ENCODE measurements at regions not wholly inside any gene's neighbourhood (a gene's known extent, or its start where the extent isn't known, plus 50 kb on each side); places are given as distances from the start of the nearest gene placed in this dataset.

DNA sequence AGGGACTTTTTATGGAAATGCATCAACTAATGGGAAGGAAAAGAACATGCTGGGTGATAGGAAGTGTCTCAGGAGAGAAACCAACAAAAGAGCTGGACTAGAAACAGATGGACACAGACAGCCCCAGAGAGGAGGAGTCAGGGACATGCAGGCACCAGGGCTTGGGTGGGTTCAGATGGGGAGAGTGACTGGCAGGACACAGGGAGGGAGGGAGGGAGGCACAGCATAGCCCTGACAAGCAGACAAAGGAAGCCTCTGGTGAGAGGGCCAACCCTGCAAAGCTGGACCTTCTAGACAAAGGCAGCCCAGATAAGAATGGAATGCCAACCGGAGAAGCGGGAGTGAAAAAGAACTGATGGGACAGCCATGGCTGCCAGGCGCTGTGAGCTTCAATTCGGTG, 568.8 kb downstream of the AJAP1 start:
- DNase-seq, result no peak
- no peaks in the 10 kb centered on the region for H3K36me3 Mint-ChIP-seq (ENCODE audit: low read depth)
- POLR2A ChIA-PET, result no interaction called here
- intact Hi-C loops (cut with micrococcal nuclease), result no loop called here
- H3K27ac Mint-ChIP-seq, result no peak overlapping the region
- H3K9me3 Mint-ChIP-seq, result no peaks in the 10 kb centered on the region
- H3K4me1 Mint-ChIP-seq, result no peaks in the 10 kb centered on the region
- TF ChIP-seq, protein P1, sequence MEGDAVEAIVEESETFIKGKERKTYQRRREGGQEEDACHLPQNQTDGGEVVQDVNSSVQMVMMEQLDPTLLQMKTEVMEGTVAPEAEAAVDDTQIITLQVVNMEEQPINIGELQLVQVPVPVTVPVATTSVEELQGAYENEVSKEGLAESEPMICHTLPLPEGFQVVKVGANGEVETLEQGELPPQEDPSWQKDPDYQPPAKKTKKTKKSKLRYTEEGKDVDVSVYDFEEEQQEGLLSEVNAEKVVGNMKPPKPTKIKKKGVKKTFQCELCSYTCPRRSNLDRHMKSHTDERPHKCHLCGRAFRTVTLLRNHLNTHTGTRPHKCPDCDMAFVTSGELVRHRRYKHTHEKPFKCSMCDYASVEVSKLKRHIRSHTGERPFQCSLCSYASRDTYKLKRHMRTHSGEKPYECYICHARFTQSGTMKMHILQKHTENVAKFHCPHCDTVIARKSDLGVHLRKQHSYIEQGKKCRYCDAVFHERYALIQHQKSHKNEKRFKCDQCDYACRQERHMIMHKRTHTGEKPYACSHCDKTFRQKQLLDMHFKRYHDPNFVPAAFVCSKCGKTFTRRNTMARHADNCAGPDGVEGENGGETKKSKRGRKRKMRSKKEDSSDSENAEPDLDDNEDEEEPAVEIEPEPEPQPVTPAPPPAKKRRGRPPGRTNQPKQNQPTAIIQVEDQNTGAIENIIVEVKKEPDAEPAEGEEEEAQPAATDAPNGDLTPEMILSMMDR (IDR thresholded peaks at IDR 0.05), result no peak
- no peak overlapping the region for H3K4me3 Mint-ChIP-seq
- CTCF ChIA-PET, result no interaction called here
- ATAC-seq (ENCODE audit: low read depth), result no peak
- peaks cover 1% of the 10 kb centered on the region for H3K27me3 Mint-ChIP-seq

DNA sequence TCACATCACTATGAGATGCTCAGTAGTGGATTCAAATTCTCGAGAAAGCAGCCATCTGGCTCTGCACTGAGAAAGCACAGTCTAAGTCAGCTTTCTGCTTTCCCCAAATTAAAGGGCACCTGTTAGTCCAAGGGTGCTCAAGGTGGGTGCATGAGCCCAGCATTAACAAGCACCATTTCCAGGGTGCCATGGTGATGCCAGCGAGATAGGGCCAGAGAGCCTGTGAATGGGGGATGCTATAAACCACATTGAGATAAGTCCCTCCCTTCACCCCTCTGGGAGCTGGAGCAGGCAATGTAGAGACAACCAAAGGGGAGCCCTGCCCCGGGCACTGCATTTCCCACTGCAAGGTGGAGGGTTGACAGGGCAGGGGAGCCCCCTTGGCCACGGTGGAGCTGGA, 568.2 kb downstream of the AJAP1 start:
- intact Hi-C loops (cut with micrococcal nuclease), result no loop called here
- TF ChIP-seq, protein P1 (IDR thresholded peaks at IDR 0.05), result no peak
- no peak for ATAC-seq (ENCODE audit: low read depth)
- Mint-ChIP-seq H3K4me3 (no peak overlapping the region), H3K9me3 (no peaks in the 10 kb centered on the region), H3K27me3 (peaks cover 1% of the 10 kb centered on the region), H3K27ac (no peak overlapping the region), H3K36me3 (ENCODE audit: low read depth) (no peaks in the 10 kb centered on the region), H3K4me1 (no peaks in the 10 kb centered on the region)
- CTCF ChIA-PET, result no interaction called here
- no peak for DNase-seq
- POLR2A ChIA-PET, result no interaction called here

DNA sequence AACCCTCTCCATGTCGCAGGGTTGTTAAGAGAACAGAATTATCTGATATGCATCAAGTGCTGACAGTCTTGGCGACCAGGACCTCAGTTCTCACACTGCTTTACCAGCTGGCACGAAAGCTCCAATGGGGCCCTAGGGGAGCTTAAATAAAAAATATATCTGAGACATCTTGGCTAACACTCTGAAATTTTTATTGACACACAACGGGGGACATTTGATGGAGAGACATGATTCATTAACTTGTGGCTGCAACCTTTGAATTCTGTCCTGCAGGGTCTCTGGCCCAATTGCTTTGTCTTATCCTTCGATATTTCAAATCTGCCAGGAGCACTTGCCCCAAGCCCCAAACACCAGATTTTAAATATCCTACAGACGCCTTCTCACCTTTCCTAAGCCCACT, 567.0 kb downstream of the AJAP1 start:
- CTCF ChIA-PET, result no interaction called here

DNA sequence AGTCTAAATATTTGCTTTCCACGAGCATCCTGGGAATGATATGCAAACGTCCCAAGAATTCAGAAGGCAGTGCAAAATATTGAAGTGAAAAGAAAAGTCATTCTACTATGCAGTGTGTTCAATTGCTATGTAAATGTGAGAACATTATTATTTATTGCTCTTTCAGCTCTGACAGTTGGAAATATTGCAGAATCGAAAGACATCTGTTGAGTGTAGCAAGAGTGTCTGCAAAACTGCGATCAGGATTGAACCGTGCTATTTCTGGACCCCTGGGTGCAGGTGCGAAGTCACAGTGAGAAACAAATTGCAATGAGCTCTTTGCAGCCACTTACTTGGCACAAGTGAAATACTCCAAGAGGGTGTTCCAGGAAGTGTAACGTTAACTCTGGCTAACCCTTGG, 566.4 kb downstream of the AJAP1 start:
- ChIA-PET CTCF (no interaction called here), POLR2A (no interaction called here)
- Mint-ChIP-seq H3K27ac (no peak overlapping the region), H3K4me3 (no peak overlapping the region), H3K27me3 (no peaks in the 10 kb centered on the region), H3K36me3 (ENCODE audit: low read depth) (no peaks in the 10 kb centered on the region), H3K4me1 (no peaks in the 10 kb centered on the region), H3K9me3 (no peaks in the 10 kb centered on the region)
- intact Hi-C loops (cut with micrococcal nuclease), result no loop called here
- ATAC-seq (ENCODE audit: low read depth) (no peak), DNase-seq (no peak)
- TF ChIP-seq, protein P1 (IDR thresholded peaks at IDR 0.05), result no peak

More for the DNA sequence above, 567.0 kb downstream of the AJAP1 start:
- Mint-ChIP-seq H3K36me3 (ENCODE audit: low read depth) (no peaks in the 10 kb centered on the region), H3K4me1 (no peaks in the 10 kb centered on the region), H3K9me3 (no peaks in the 10 kb centered on the region), H3K4me3 (no peak overlapping the region), H3K27me3 (peaks cover under 1% of the 10 kb centered on the region), H3K27ac (no peak overlapping the region)
- intact Hi-C loops (cut with micrococcal nuclease), result no loop called here
- TF ChIP-seq, protein P1 (IDR thresholded peaks at IDR 0.05), result no peak
- POLR2A ChIA-PET, result no interaction called here
- ATAC-seq (ENCODE audit: low read depth), result no peak
- DNase-seq, result no peak

DNA sequence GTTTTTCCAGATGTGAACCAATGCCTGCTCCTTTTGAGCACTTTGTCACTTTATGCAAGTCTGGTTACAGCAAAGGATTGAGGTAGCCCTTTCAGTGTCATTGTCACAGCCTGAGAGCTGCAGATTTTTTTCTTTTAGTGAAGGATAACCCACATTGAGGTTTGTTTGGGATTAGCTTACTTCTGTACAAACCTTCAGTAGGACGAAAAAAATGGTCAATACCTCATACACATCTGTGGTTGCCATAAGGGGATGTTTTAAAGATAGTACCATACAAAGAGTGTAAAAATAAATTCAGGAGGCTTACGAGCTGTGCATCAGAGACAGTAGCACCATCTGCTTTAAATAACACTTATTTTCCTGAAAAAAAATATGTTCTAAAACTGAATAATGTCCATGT, 566.0 kb downstream of the AJAP1 start:
- CTCF ChIA-PET, result no interaction called here
- Mint-ChIP-seq H3K9me3 (no peaks in the 10 kb centered on the region), H3K4me3 (no peak overlapping the region), H3K27me3 (no peaks in the 10 kb centered on the region), H3K4me1 (no peaks in the 10 kb centered on the region), H3K36me3 (ENCODE audit: low read depth) (no peaks in the 10 kb centered on the region), H3K27ac (no peak overlapping the region)
- TF ChIP-seq, protein P1 (IDR thresholded peaks at IDR 0.05), result no peak
- intact Hi-C loops (cut with micrococcal nuclease), result no loop called here
- POLR2A ChIA-PET, result no interaction called here
- ATAC-seq (ENCODE audit: low read depth) (no peak), DNase-seq (no peak)

All from activated B cell treated with CpG ODN at 0.5 μM for 24 hours (primary cell).